Heart right ventricle (tissue), 16 donors: ENCODE measurements at regions not wholly inside any gene's neighbourhood (a gene's known extent, or its start where the extent isn't known, plus 50 kb on each side); places are given as distances from the start of the nearest gene placed in this dataset.
A peak's percentile ranks its signal among the peaks of the same experiment; 100 is the strongest.

Source experiments
- ATAC-seq, 8 donors: fragments of 200-7000 bp; cut with Tn5 transposase; one replicate each; pipeline ENCODE4 v1.9.1; 2020; ENCODE audit warnings: mild to moderate bottlenecking in 8 of 8, moderate library complexity in 8 of 8, moderate number of reproducible peaks in 1 of 8
- DNase-seq, 2 donors: peaks; one replicate each; pipeline ENCODE4 v3.0.0-alpha.2; 2020
- H3K27ac ChIP-seq, 10 donors: fragments of 200-600 bp; sonication (generic) in 2 of 10; one replicate each; pipeline versions ENCODE4 v1.5.0 to v1.8.0; 2020 to 2022; ENCODE audit warnings: mild to moderate bottlenecking in 3 of 10
- H3K27me3 ChIP-seq, 7 donors: fragments of 200-600 bp; one replicate each; pipeline ENCODE4 v1.8.0; 2021 to 2022; ENCODE audit warnings: mild to moderate bottlenecking in 2 of 7
- H3K36me3 ChIP-seq, 9 donors: fragments of 200-600 bp; sonication (generic) in 1 of 9; one replicate each; pipeline versions ENCODE4 v1.5.0 to v1.8.0; 2020 to 2022; ENCODE audit warnings: mild to moderate bottlenecking in 2 of 9
- H3K4me1 ChIP-seq, 9 donors: fragments of 200-600 bp; sonication (generic) in 1 of 9; one replicate each; pipeline versions ENCODE4 v1.5.0 to v1.8.0; 2020 to 2022; ENCODE audit warnings: mild to moderate bottlenecking in 4 of 9
- H3K4me3 ChIP-seq, 10 donors: fragments of 200-600 bp; sonication (generic) in 2 of 10; one replicate each; pipeline versions ENCODE4 v1.5.0 to v1.8.0; 2020 to 2022; ENCODE audit warnings: mild to moderate bottlenecking in 7 of 10, moderate library complexity in 2 of 10
- H3K9me3 ChIP-seq, 11 donors: fragments of 200-600 bp in 10 of 11; sonication (generic) in 2 of 11; one replicate each; pipeline versions ENCODE4 v1.5.0 to v1.8.0; 2013 to 2022; ENCODE audit warnings: mild to moderate bottlenecking in 2 of 11, control low read depth in 1 of 11, moderate library complexity in 1 of 11
- CTCF ChIP-seq, 9 donors: fragments of 200-600 bp; sonication (generic) in 2 of 9; IDR thresholded peaks; one replicate each; pipeline versions ENCODE4 v1.5.0 to v1.8.0; 2021 to 2022; ENCODE audit warnings: antibody characterized with exemption in 9 of 9, mild to moderate bottlenecking in 5 of 9, moderate library complexity in 1 of 9
- WGBS, 2 donors: extraction: QIAGEN DNeasy Blood & Tissue Kit; methylation state at CpG; one replicate each; pipeline ENCODE4 v1.1.7; 2013; ENCODE audit warnings: inconsistent platforms in 1 of 2; 5-methylcytosine and 5-hydroxymethylcytosine counted together
- intact Hi-C, 10 donors: fragments of 100-400 bp; cut with DNase I; formaldehyde crosslinking; loops; one replicate each; pipeline versions ENCODE4 v1.11.1 to v1.14.2; 2022
- donor health status: Arrhythmogenic right ventricular cardiomyopathy.
- donor health status: ischemic (EF 13 %, LVEDD 7.1; RV severe dilation, severe dysfunction).
- donor health status: healthy with polysubstance abuse.
- donor health status: DM: no; HTN: yes; CAD: no.
- donor health status: DM: no; HTN: no; CAD: no.
- donor health status: ischemic (EF 25% LVEDD 6.9; RV normal size, moderate dysfunction).
- donor health status: ischemic (EF 25% LVEDD 5.7; RV mildly dilated, moderate dysfunction).
- donor health status: healthy.
- donor health status: DM: yes; HTN: yes; CAD: no.
- donor health status: Ischemic cardiomyopathy.
- donor health status: ischemic (EF 35%, LVEDD 5.7; RV mildly dilated, moderate dysfunction).
- donor health status: nonischemic (EF 11% LVEDD 7.7; RV severe dilation, severe dysfunction).
- donor health status: DM: yes; HTN: yes; CAD: no.
- donor health status: PGD.
- donor health status: ischemic (EF 29% LVEDD 5.4; RV normal size, mild dysfunction).
- donor health status: nonischemic (EF 23%, LVEDD 6.1; RV moderate dilation, normal function).

- H3K36me3 ChIP-seq: no peaks in the 10 kb centered on the region
- peaks cover 0 to 3% (median 0%) of the 10 kb centered on the region in 7 donors for H3K27me3 ChIP-seq
- no peak for TF ChIP-seq CTCF (IDR thresholded peaks at IDR 0.05)
- ATAC-seq (no peak), DNase-seq (no peak)
- intact Hi-C loops: loop anchor here in 2 of 10 donors (10.0 kb wide), 1 partner anchor 225 kb away; no protein-coding TSS in a partner anchor
- H3K9me3 ChIP-seq: peaks cover 0 to 14% (median 0%) of the 10 kb centered on the region in 11 donors
- no peaks in the 10 kb centered on the region for H3K4me1 ChIP-seq
- no peak overlapping the region for H3K27ac ChIP-seq
- H3K4me3 ChIP-seq: no peak overlapping the region
Measured at GRCh38 chr11:115999437-115999836, 495.2 kb upstream of the CADM1 start.

GRCh38 chr11:115996808-115997188 lies 492.6 kb upstream of the CADM1 start:
- peak in 4 of 8 donors; percentile 31 to 52 (median 42) for ATAC-seq
- no peak for DNase-seq
- TF ChIP-seq CTCF (IDR thresholded peaks at IDR 0.05): no peak
- H3K4me1 ChIP-seq: no peaks in the 10 kb centered on the region
- no peak overlapping the region for H3K4me3 ChIP-seq
- H3K9me3 ChIP-seq: no peaks in the 10 kb centered on the region
- 60 to 63% methylated on average over 3 of the region's 3 CpGs for WGBS, 2 donors
- H3K27ac ChIP-seq: no peak overlapping the region
- no peaks in the 10 kb centered on the region for H3K36me3 ChIP-seq
- peaks cover 0 to 3% (median 0%) of the 10 kb centered on the region in 7 donors for H3K27me3 ChIP-seq
- intact Hi-C loops: loop anchor here in 2 of 10 donors (10.0 kb wide), 1 partner anchor 228 kb away; no protein-coding TSS in a partner anchor

GRCh38 chr11:115996125-115996807 lies 492.1 kb upstream of the CADM1 start:
- H3K4me1 ChIP-seq: no peaks in the 10 kb centered on the region
- intact Hi-C loops: loop anchor here in 2 of 10 donors (10.0 kb wide), 1 partner anchor 229 kb away; no protein-coding TSS in a partner anchor
- no peak for TF ChIP-seq CTCF (IDR thresholded peaks at IDR 0.05)

GRCh38 chr11:115993590-115993989 lies 489.4 kb upstream of the CADM1 start:
- WGBS, 2 donors: 92 to 96% methylated on average over 5 of the region's 5 CpGs
- ATAC-seq (no peak), DNase-seq (no peak)
- Histone ChIP-seq H3K9me3 (no peaks in the 10 kb centered on the region), H3K27me3 (peaks cover 0 to 4% (median 0%) of the 10 kb centered on the region in 7 donors), H3K36me3 (no peaks in the 10 kb centered on the region), H3K4me1 (peaks cover 0 to 4% (median 0%) of the 10 kb centered on the region in 9 donors), H3K27ac (no peak overlapping the region), H3K4me3 (no peak overlapping the region)
- no peak for TF ChIP-seq CTCF (IDR thresholded peaks at IDR 0.05)
- intact Hi-C loops: loop anchor here in 6 of 10 donors (5.0 to 10.0 kb wide), 5 partner anchors 224 to 284 kb away; no protein-coding TSS in a partner anchor

More at GRCh38 chr11:115996125-115996807, 492.1 kb upstream of the CADM1 start:
- no peak for DNase-seq
- no peak for ATAC-seq
- no peak overlapping the region for H3K4me3 ChIP-seq
- H3K9me3 ChIP-seq: no peaks in the 10 kb centered on the region
- no peaks in the 10 kb centered on the region for H3K36me3 ChIP-seq
- H3K27ac ChIP-seq: no peak overlapping the region
- H3K27me3 ChIP-seq: peaks cover 0 to 3% (median 0%) of the 10 kb centered on the region in 7 donors
- WGBS, 2 donors: 87 to 92% methylated on average over 5 of the region's 5 CpGs
